Astrocyte of the cerebellum (primary cell): ENCODE measurements at regions not wholly inside any gene's neighbourhood (a gene's known extent, or its start where the extent isn't known, plus 50 kb on each side); places are given as distances from the start of the nearest gene placed in this dataset.

Experiments
- DNase-seq: peaks from one replicate; pipeline ENCODE4 v3.0.0-alpha.2; 2011; ENCODE audit warnings: low read depth
- H3K4me3 ChIP-seq: 2 replicates; pipeline ENCODE4 v1.5.1; 2011; ENCODE audit warnings: mild to moderate bottlenecking, low read depth, low read length, moderate library complexity
- CTCF ChIP-seq: IDR thresholded peaks from 2 replicates; pipeline ENCODE4 v1.5.1; 2012; ENCODE audit warnings: low read length, low read depth, moderate library complexity, mild to moderate bottlenecking; ENCODE audit errors: missing control alignments
- in situ Hi-C: cut with HindIII; loops from 2 replicates; pipeline ENCODE4 v1.10.0; 2017; ENCODE audit warnings: low sequenced_read_pairs

- DNase-seq, result no peak
- in situ Hi-C loops, result no loop called here
- H3K4me3 ChIP-seq, result no peak overlapping the region
- TF ChIP-seq CTCF, result no peak
Observed at GRCh38 chr6:168152980-168153379, 74.0 kb upstream of the FRMD1 start.

GRCh38 chr6:168152306-168152963, 73.4 kb upstream of the FRMD1 start:
- DNase-seq, result no peak
- TF ChIP-seq CTCF, result no peak
- in situ Hi-C loops, result no loop called here
- no peak overlapping the region for H3K4me3 ChIP-seq

GRCh38 chr6:168150551-168151320, 71.7 kb upstream of the FRMD1 start:
- in situ Hi-C loops, result no loop called here
- TF ChIP-seq CTCF, result no peak
- no peak overlapping the region for H3K4me3 ChIP-seq
- no peak for DNase-seq

GRCh38 chr6:168149015-168149414, 70.0 kb upstream of the FRMD1 start:
- TF ChIP-seq CTCF, result no peak
- H3K4me3 ChIP-seq, result no peak overlapping the region
- no peak for DNase-seq
- in situ Hi-C loops, result no loop called here

- DNase-seq, result no peak
- in situ Hi-C loops, result no loop called here
- H3K4me3 ChIP-seq, result no peak overlapping the region
- TF ChIP-seq CTCF, result no peak
Observed at GRCh38 chr6:168148231-168148849, 69.3 kb upstream of the FRMD1 start.

GRCh38 chr6:168147205-168147738, 68.3 kb upstream of the FRMD1 start:
- no peak overlapping the region for H3K4me3 ChIP-seq
- DNase-seq, result no peak
- no peak for TF ChIP-seq CTCF
- in situ Hi-C loops, result no loop called here
